MM.1S (cell line): ENCODE measurements at regions not wholly inside any gene's neighbourhood (a gene's known extent, or its start where the extent isn't known, plus 50 kb on each side); places are given as distances from the start of the nearest gene placed in this dataset.

Experiments
- DNase-seq: peaks from one replicate; pipeline ENCODE4 v3.0.0-alpha.2; 2015
- H2AFZ ChIP-seq: fragments of 300-600 bp; sonication (generic); 2 replicates; pipeline ENCODE4 v1.6.0; 2016; ENCODE audit warnings: antibody characterized with exemption, low read length
- H3F3A ChIP-seq: fragments of 300-600 bp; sonication (generic); 2 replicates; pipeline ENCODE4 v1.6.1; 2016; ENCODE audit warnings: mild to moderate bottlenecking, antibody characterized with exemption, low read length, moderate library complexity, mixed read lengths; ENCODE audit not compliant: insufficient read depth
- H3K27ac ChIP-seq: fragments of 300-600 bp; sonication (generic); 2 replicates; pipeline ENCODE4 v1.5.1; 2016; ENCODE audit warnings: mild to moderate bottlenecking, low read length
- H3K27me3 ChIP-seq: fragments of 300-600 bp; sonication (generic); replicated peaks from 2 replicates; pipeline ENCODE4 v1.6.0; 2016; ENCODE audit warnings: low read length; ENCODE audit not compliant: insufficient read depth
- H3K36me3 ChIP-seq: fragments of 300-600 bp; sonication (generic); replicated peaks from 2 replicates; pipeline ENCODE4 v1.6.1; 2016; ENCODE audit warnings: mild to moderate bottlenecking, low read length, mixed read lengths; ENCODE audit not compliant: insufficient read depth
- H3K4me1 ChIP-seq: fragments of 300-600 bp; sonication (generic); 2 replicates; pipeline ENCODE4 v1.6.1; 2016; ENCODE audit warnings: low read length, mixed read lengths
- H3K4me2 ChIP-seq: fragments of 300-600 bp; sonication (generic); 2 replicates; pipeline ENCODE4 v1.6.0; 2016; ENCODE audit warnings: low read depth, low read length
- H3K4me3 ChIP-seq: fragments of 300-600 bp; sonication (generic); 2 replicates; pipeline ENCODE4 v1.5.1; 2016; ENCODE audit warnings: low read length, mixed read lengths
- H3K79me2 ChIP-seq: fragments of 300-600 bp; sonication (generic); 2 replicates; pipeline ENCODE4 v1.6.1; 2016; ENCODE audit warnings: mixed run types, low read length, mixed read lengths
- H3K9ac ChIP-seq: fragments of 300-600 bp; sonication (generic); 2 replicates; pipeline ENCODE4 v1.6.1; 2016; ENCODE audit warnings: low read length, mixed read lengths
- H3K9me2 ChIP-seq: fragments of 300-600 bp; sonication (generic); replicated peaks from 2 replicates; pipeline ENCODE4 v1.6.1; 2016; ENCODE audit warnings: mild to moderate bottlenecking, low read length, mixed read lengths; ENCODE audit not compliant: insufficient read depth
- H3K9me3 ChIP-seq: fragments of 300-600 bp; sonication (generic); replicated peaks from 2 replicates; pipeline ENCODE4 v1.6.1; 2016; ENCODE audit warnings: mild to moderate bottlenecking, low read length, mixed read lengths; ENCODE audit not compliant: insufficient read depth
- H4K20me1 ChIP-seq: fragments of 300-600 bp; sonication (generic); 2 replicates; pipeline ENCODE4 v1.6.1; 2016; ENCODE audit warnings: mild to moderate bottlenecking, low read length, moderate library complexity, mixed read lengths; ENCODE audit not compliant: insufficient read depth
- CTCF ChIP-seq: fragments of 300-600 bp; sonication (generic); IDR thresholded peaks from 2 replicates; pipeline ENCODE4 v1.5.1; 2016; ENCODE audit warnings: antibody characterized with exemption, low read length, mixed read lengths
- EZH2 ChIP-seq: fragments of 300-600 bp; sonication (generic); optimal IDR thresholded peaks from 2 replicates; pipeline ENCODE3; 2017; ENCODE audit warnings: low read depth, mild to moderate bottlenecking, antibody characterized with exemption, low read length, mixed read lengths
- EZH2phosphoT487 ChIP-seq: fragments of 300-600 bp; sonication (generic); IDR thresholded peaks from 2 replicates; pipeline ENCODE4 v1.6.1; 2018; ENCODE audit warnings: antibody characterized with exemption, low read length

- no peaks in the 10 kb centered on the region for H3K79me2 ChIP-seq
- H3K4me2 ChIP-seq = no peak overlapping the region
- H2AFZ ChIP-seq = no peak overlapping the region
- H3F3A ChIP-seq = no peaks in the 10 kb centered on the region
- no peaks in the 10 kb centered on the region for H3K9me3 ChIP-seq
- H3K27me3 ChIP-seq = peaks cover 98% of the 10 kb centered on the region
- no peak overlapping the region for H3K9ac ChIP-seq
- H4K20me1 ChIP-seq = no peaks in the 10 kb centered on the region
- H3K4me3 ChIP-seq = no peak overlapping the region
- H3K27ac ChIP-seq = no peak overlapping the region
- no peak for DNase-seq
- H3K36me3 ChIP-seq = no peaks in the 10 kb centered on the region
- TF ChIP-seq CTCF (no peak), EZH2 (no peak), EZH2phosphoT487 (no peak)
- H3K4me1 ChIP-seq = no peaks in the 10 kb centered on the region
- H3K9me2 ChIP-seq = no peaks in the 10 kb centered on the region
Measured at GRCh38 chr22:44642096-44642644, 59.8 kb upstream of the PRR5 start.

- Histone ChIP-seq H2AFZ (no peak overlapping the region), H3K9ac (no peak overlapping the region), H3K36me3 (no peaks in the 10 kb centered on the region), H3K4me2 (no peak overlapping the region), H3K27me3 (peaks cover 90% of the 10 kb centered on the region), H3K4me3 (no peak overlapping the region), H3K4me1 (no peaks in the 10 kb centered on the region), H3K9me2 (no peaks in the 10 kb centered on the region), H3K27ac (no peak overlapping the region), H4K20me1 (no peaks in the 10 kb centered on the region), H3K9me3 (no peaks in the 10 kb centered on the region), H3K79me2 (no peaks in the 10 kb centered on the region), H3F3A (no peaks in the 10 kb centered on the region)
- TF ChIP-seq CTCF (no peak), EZH2 (no peak), EZH2phosphoT487 (no peak)
- DNase-seq = no peak
Measured at GRCh38 chr22:44640618-44641155, 61.3 kb upstream of the PRR5 start.

- no peak overlapping the region for H3K9ac ChIP-seq
- no peaks in the 10 kb centered on the region for H3K36me3 ChIP-seq
Measured at GRCh38 chr22:44639891-44640617, 62.0 kb upstream of the PRR5 start.

More at GRCh38 chr22:44639891-44640617, 62.0 kb upstream of the PRR5 start:
- no peak overlapping the region for H3K27ac ChIP-seq
- no peak for TF ChIP-seq EZH2
- no peak for TF ChIP-seq CTCF
- no peaks in the 10 kb centered on the region for H3K79me2 ChIP-seq
- no peaks in the 10 kb centered on the region for H4K20me1 ChIP-seq
- H3K9me3 ChIP-seq = no peaks in the 10 kb centered on the region
- H3F3A ChIP-seq = no peaks in the 10 kb centered on the region
- DNase-seq = no peak
- H3K4me2 ChIP-seq = no peak overlapping the region
- no peaks in the 10 kb centered on the region for H3K4me1 ChIP-seq
- H3K9me2 ChIP-seq = no peaks in the 10 kb centered on the region
- no peak overlapping the region for H3K4me3 ChIP-seq
- no peak overlapping the region for H2AFZ ChIP-seq
- peaks cover 84% of the 10 kb centered on the region for H3K27me3 ChIP-seq
